SK-N-SH (cell line): ENCODE measurements at regions not wholly inside any gene's neighbourhood (a gene's known extent, or its start where the extent isn't known, plus 50 kb on each side); places are given as distances from the start of the nearest gene placed in this dataset.

Source experiments
- CTCF ChIA-PET: fragments of 300-600, 350-600 bp; formaldehyde crosslinking; extraction: SDS; loops from one replicate; lab custom pipeline; 2021; lab: Yijun Ruan, JAX
- POLR2A ChIA-PET: fragments of 350-600 bp; sonication (Branson Sonifier 250); formaldehyde crosslinking; extraction: SDS; loops from one replicate; lab custom pipeline; 2020; ENCODE audit warnings: antibody characterized with exemption, inconsistent platforms; lab: Yijun Ruan, JAX
- DNase-seq: peaks from one replicate; pipeline ENCODE4 v3.0.0; 2012
- H2AFZ ChIP-seq: fragments of 200-600 bp; sonication (generic); 2 replicates; pipeline ENCODE4 v1.8.1; 2016; ENCODE audit warnings: antibody characterized with exemption, mild to moderate bottlenecking, low read depth
- H3F3A ChIP-seq: fragments of 200-600 bp; sonication (generic); replicated peaks from 2 replicates; pipeline ENCODE3; 2016; ENCODE audit warnings: antibody characterized with exemption, mild to moderate bottlenecking; ENCODE audit not compliant: insufficient read depth
- H3K27ac ChIP-seq, 2 experiments: fragments of 200-500 bp in 1 of 2; fragments of 200-600 bp in 1 of 2; sonication (Bioruptor generic) in 1 of 2; sonication (generic), shearing (Covaris generic) in 1 of 2; 2 replicates each; pipeline versions ENCODE4 v1.5.1 to v1.6.1; 2014 to 2016; ENCODE audit warnings: low read depth in 2 of 2, inconsistent platforms in 1 of 2, low read length in 1 of 2, mild to moderate bottlenecking in 1 of 2, mixed read lengths in 1 of 2
- H3K27me3 ChIP-seq: fragments of 200-600 bp; sonication (generic), shearing (Covaris generic); 2 replicates; pipeline ENCODE4 v1.6.1; 2016; ENCODE audit warnings: mixed run types; ENCODE audit not compliant: insufficient read depth
- H3K36me3 ChIP-seq, 2 experiments: fragments of 200-500 bp in 1 of 2; fragments of 200-600 bp in 1 of 2; sonication (Bioruptor generic) in 1 of 2; sonication (generic) in 1 of 2; replicated peaks in 1 of 2; 2 replicates each; pipeline versions ENCODE3 to v1.5.1; 2014 to 2016; ENCODE audit warnings: low read length in 1 of 2, mild to moderate bottlenecking in 1 of 2; ENCODE audit not compliant: insufficient read depth in 2 of 2, control insufficient read depth in 1 of 2
- H3K4me1 ChIP-seq, 2 experiments: fragments of 200-500 bp in 1 of 2; fragments of 200-600 bp in 1 of 2; sonication (Bioruptor generic) in 1 of 2; sonication (generic), shearing (Covaris generic) in 1 of 2; 2 replicates each; pipeline versions ENCODE4 v1.5.1 to v1.6.1; 2014 to 2016; ENCODE audit warnings: low read depth in 1 of 2, low read length in 1 of 2, mixed run types in 1 of 2; ENCODE audit not compliant: insufficient read depth in 2 of 2, control insufficient read depth in 1 of 2
- H3K4me2 ChIP-seq: fragments of 200-600 bp; sonication (generic), shearing (Covaris generic); 2 replicates; pipeline ENCODE4 v1.6.1; 2017; ENCODE audit warnings: mixed run types
- H3K4me3 ChIP-seq, 2 experiments: fragments of 200-500 bp in 1 of 2; fragments of 200-600 bp in 1 of 2; sonication (Bioruptor generic) in 1 of 2; sonication (generic), shearing (Covaris generic) in 1 of 2; 2 replicates each; pipeline versions ENCODE4 v1.5.1 to v1.8.1; 2014 to 2016; ENCODE audit warnings: low read depth in 2 of 2, inconsistent platforms in 1 of 2, low read length in 1 of 2, mild to moderate bottlenecking in 1 of 2, mixed read lengths in 1 of 2, moderate library complexity in 1 of 2
- H3K79me2 ChIP-seq: fragments of 200-600 bp; sonication (generic); 2 replicates; pipeline ENCODE4 v1.8.1; 2017; ENCODE audit warnings: mild to moderate bottlenecking; ENCODE audit not compliant: insufficient read depth
- H3K9ac ChIP-seq: fragments of 200-600 bp; sonication (generic); 2 replicates; pipeline ENCODE4 v1.6.1; 2017; ENCODE audit warnings: mixed run types
- H3K9me2 ChIP-seq: fragments of 200-600 bp; sonication (generic); 2 replicates; pipeline ENCODE4 v1.6.1; 2017; ENCODE audit warnings: mixed run types
- H3K9me3 ChIP-seq: fragments of 200-600 bp; sonication (generic); 2 replicates; pipeline ENCODE4 v1.6.1; 2017; ENCODE audit warnings: mixed run types, mild to moderate bottlenecking, moderate library complexity
- H4K20me1 ChIP-seq: fragments of 200-600 bp; sonication (generic); 2 replicates; pipeline ENCODE4 v1.6.1; 2017; ENCODE audit warnings: mild to moderate bottlenecking, mixed run types; ENCODE audit not compliant: insufficient read depth
- CHD2 ChIP-seq: fragments of 150-350 bp; IDR thresholded peaks from 2 replicates; pipeline ENCODE4 v1.6.1; 2018; ENCODE audit warnings: low read length; ENCODE audit not compliant: partially characterized antibody
- CTCF ChIP-seq: fragments of 200-600 bp; sonication (generic); IDR thresholded peaks from 2 replicates; pipeline ENCODE4 v1.6.1; 2017; ENCODE audit warnings: antibody characterized with exemption, mild to moderate bottlenecking, moderate library complexity
- ELF1 ChIP-seq: IDR thresholded peaks from 2 replicates; pipeline ENCODE4 v1.4.0; 2012
- EP300 ChIP-seq, 2 experiments: IDR thresholded peaks; 2 replicates each; pipeline versions ENCODE4 v1.4.0 to v1.6.1; 2012; ENCODE audit warnings: borderline replicate concordance in 1 of 2, low read depth in 1 of 2, low read length in 1 of 2
- EZH2phosphoT487 ChIP-seq: fragments of 200-600 bp; sonication (generic); IDR thresholded peaks from 2 replicates; pipeline ENCODE4 v1.6.1; 2017; ENCODE audit warnings: low read depth, mixed run types, mild to moderate bottlenecking, antibody characterized with exemption, moderate library complexity, borderline replicate concordance
- GABPA ChIP-seq: IDR thresholded peaks from 2 replicates; pipeline ENCODE4 v1.4.0; 2012; ENCODE audit warnings: low read depth, mild to moderate bottlenecking
- IRF3 ChIP-seq: fragments of 150-350 bp; IDR thresholded peaks from 2 replicates; pipeline ENCODE4 v1.6.1; 2016; ENCODE audit warnings: mild to moderate bottlenecking, low read depth, low read length
- MAX ChIP-seq: IDR thresholded peaks from 2 replicates; pipeline ENCODE4 v1.4.0; 2012; ENCODE audit warnings: low read depth
- NFIC ChIP-seq: IDR thresholded peaks from 2 replicates; pipeline ENCODE4 v1.4.0; 2012; ENCODE audit warnings: borderline replicate concordance
- NRF1 ChIP-seq: IDR thresholded peaks from 2 replicates; pipeline ENCODE4 v1.6.1; 2012; ENCODE audit warnings: low read depth, mild to moderate bottlenecking, low read length
- PBX3 ChIP-seq: IDR thresholded peaks from 2 replicates; pipeline ENCODE4; 2012
- RCOR1 ChIP-seq: fragments of 150-350 bp; IDR thresholded peaks from 2 replicates; pipeline ENCODE4 v1.6.1; 2017; ENCODE audit warnings: antibody characterized with exemption, low read length
- REST ChIP-seq: IDR thresholded peaks from 2 replicates; pipeline ENCODE4 v1.6.1; 2012; ENCODE audit warnings: mild to moderate bottlenecking, low read depth, low read length, moderate library complexity
- RFX5 ChIP-seq: IDR thresholded peaks from 2 replicates; pipeline ENCODE4 v1.6.1; 2012; ENCODE audit warnings: mild to moderate bottlenecking, improper control_type of control experiment, low read length
- SMC3 ChIP-seq: IDR thresholded peaks from 2 replicates; pipeline ENCODE4 v1.6.1; 2012; ENCODE audit warnings: low read depth, low read length, improper control_type of control experiment
- TCF12 ChIP-seq: IDR thresholded peaks from 2 replicates; pipeline ENCODE4 v1.4.0; 2012
- USF1 ChIP-seq: IDR thresholded peaks from 2 replicates; pipeline ENCODE4 v1.4.0; 2012; ENCODE audit warnings: low read depth, borderline replicate concordance
- ZBTB33 ChIP-seq: IDR thresholded peaks from 2 replicates; pipeline ENCODE4 v1.4.0; 2012; ENCODE audit warnings: low read depth, borderline replicate concordance
- WGBS: methylation state at CpG from one replicate; pipeline ENCODE4 v1.1.6; 2017; ENCODE audit warnings: low lambda C conversion rate; 5-methylcytosine and 5-hydroxymethylcytosine counted together

GRCh38 chr20:24086121-24086520, 97.5 kb upstream of the GGTLC1 start:
- Histone ChIP-seq H3K4me1 (no peaks in the 10 kb centered on the region), H3K9me2 (no peaks in the 10 kb centered on the region), H3K36me3 (no peaks in the 10 kb centered on the region), H4K20me1 (no peaks in the 10 kb centered on the region), H3F3A (no peaks in the 10 kb centered on the region), H3K79me2 (no peaks in the 10 kb centered on the region), H3K4me3 (no peak overlapping the region), H3K9ac (no peak overlapping the region), H2AFZ (no peak overlapping the region), H3K4me2 (no peak overlapping the region), H3K9me3 (no peaks in the 10 kb centered on the region), H3K27me3 (peaks cover 9% of the 10 kb centered on the region; the same call in 1 of the 2 replicates), H3K27ac (no peak overlapping the region)
- ChIA-PET CTCF (interaction anchor here (0.5 kb wide), 1 partner anchor 20 kb away, joined by 3 read pairs; no protein-coding TSS in a partner anchor), POLR2A (no interaction called here)
- DNase-seq, result no peak
- TF ChIP-seq EZH2phosphoT487, result no peak
- no peak for TF ChIP-seq GABPA
- no peak for TF ChIP-seq PBX3
- no peak for TF ChIP-seq IRF3
- TF ChIP-seq MAX, result no peak
- TF ChIP-seq RFX5, result no peak
- TF ChIP-seq TCF12, result no peak
- TF ChIP-seq CHD2, result no peak
- TF ChIP-seq ELF1, result no peak
- TF ChIP-seq RCOR1, result no peak
- TF ChIP-seq CTCF, result no peak
- no peak for TF ChIP-seq REST
- no peak for TF ChIP-seq USF1
- TF ChIP-seq NRF1, result no peak
- TF ChIP-seq NFIC, result no peak
- no peak for TF ChIP-seq SMC3
- no peak for TF ChIP-seq ZBTB33
- TF ChIP-seq EP300 (IDR thresholded peaks at IDR 0.05; ENCODE audit: borderline replicate concordance in 1 of 2, low read depth in 1 of 2, low read length in 1 of 2), result no peak
- WGBS, result 31% methylated on average over 5 of the region's 5 CpGs
